GM12891 (cell line): ENCODE measurements at regions not wholly inside any gene's neighbourhood (a gene's known extent, or its start where the extent isn't known, plus 50 kb on each side); places are given as distances from the start of the nearest gene placed in this dataset.

Experiments used
- POLR2A ChIP-seq: IDR thresholded peaks from 2 replicates; pipeline ENCODE4 v1.6.1; 2011; ENCODE audit warnings: low read depth, low read length, control low read depth
- POLR2AphosphoS5 ChIP-seq: IDR thresholded peaks from 2 replicates; pipeline ENCODE4 v1.6.1; 2011; ENCODE audit warnings: low read depth, low read length, control low read depth
- TAF1 ChIP-seq: IDR thresholded peaks from 2 replicates; pipeline ENCODE4 v1.6.1; 2011; ENCODE audit warnings: low read depth, low read length, control low read depth

DNA sequence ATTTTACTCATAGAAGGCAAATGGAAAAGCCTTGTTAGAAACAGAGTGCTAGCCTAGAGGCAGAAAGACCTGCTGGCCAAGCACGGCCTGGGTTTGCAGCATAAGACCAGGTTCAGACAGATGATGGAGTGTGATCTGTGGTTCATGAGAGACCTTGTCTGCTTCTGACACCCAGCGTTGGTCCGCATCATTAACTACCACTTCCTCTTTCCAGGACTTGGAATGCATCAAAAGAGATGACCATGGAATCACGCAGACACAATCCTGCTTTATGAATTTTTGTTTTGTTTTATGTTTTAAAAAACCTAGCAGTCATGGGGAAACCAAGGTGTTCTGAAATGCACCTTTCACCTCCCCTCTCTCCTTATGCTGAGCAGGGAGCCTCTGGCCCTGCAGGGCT lies 76.8 kb upstream of the SYNDIG1 start:
- TF ChIP-seq TAF1, result no peak
- TF ChIP-seq POLR2A, result no peak
- TF ChIP-seq POLR2AphosphoS5, result no peak
